ENCODE measurements at regions not wholly inside any gene's neighbourhood (a gene's known extent, or its start where the extent isn't known, plus 50 kb on each side); places are given as distances from the start of the nearest gene placed in this dataset.

DNA sequence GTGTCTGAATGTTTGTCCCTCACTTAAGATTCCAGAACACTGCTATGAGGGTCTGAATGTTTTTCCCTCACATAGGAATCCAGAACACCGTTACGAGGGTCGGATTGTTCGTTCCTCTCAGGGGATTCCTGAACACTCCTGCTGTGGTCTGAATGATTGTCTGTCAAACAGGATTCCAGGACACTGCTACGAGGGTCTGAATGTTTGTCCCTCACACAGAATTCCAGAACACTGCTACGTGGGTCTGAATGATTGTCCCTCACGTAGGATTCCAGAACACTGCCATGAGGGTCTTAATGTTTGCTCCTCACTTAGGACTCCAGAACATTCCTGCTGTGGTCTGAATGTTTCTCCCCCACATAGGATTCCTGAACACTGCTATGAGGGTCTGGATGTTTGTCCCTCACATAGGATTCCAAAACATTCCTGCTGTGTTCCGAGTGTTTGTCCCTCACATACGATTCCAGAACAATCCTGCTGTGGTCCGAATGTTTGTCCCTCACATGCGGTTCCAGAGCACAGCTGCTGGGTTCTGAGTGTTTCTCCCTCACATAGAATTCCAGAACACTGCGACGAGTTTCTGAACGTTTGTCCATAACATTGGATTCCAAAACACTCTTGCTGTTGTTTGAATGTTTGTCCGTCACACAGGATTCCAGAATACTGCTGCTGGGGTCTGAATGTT, 199.5 kb downstream of the FOXD4L6 start:
- Histone ChIP-seq H3K9me3 (peaks cover 0 to 89% of the 10 kb centered on the region in 2 donors), H3K27me3 (no peaks in the 10 kb centered on the region), H3K4me1 (no peaks in the 10 kb centered on the region), H3K27ac (no peak overlapping the region), H3K4me3 (no peak overlapping the region), H3K36me3 (no peaks in the 10 kb centered on the region)
- DNase-seq (no peak), ATAC-seq (no peak)
- TF ChIP-seq CTCF (IDR thresholded peaks at IDR 0.05), result no peak
- intact Hi-C loops (cut with DNase I), result no loop called here

DNA sequence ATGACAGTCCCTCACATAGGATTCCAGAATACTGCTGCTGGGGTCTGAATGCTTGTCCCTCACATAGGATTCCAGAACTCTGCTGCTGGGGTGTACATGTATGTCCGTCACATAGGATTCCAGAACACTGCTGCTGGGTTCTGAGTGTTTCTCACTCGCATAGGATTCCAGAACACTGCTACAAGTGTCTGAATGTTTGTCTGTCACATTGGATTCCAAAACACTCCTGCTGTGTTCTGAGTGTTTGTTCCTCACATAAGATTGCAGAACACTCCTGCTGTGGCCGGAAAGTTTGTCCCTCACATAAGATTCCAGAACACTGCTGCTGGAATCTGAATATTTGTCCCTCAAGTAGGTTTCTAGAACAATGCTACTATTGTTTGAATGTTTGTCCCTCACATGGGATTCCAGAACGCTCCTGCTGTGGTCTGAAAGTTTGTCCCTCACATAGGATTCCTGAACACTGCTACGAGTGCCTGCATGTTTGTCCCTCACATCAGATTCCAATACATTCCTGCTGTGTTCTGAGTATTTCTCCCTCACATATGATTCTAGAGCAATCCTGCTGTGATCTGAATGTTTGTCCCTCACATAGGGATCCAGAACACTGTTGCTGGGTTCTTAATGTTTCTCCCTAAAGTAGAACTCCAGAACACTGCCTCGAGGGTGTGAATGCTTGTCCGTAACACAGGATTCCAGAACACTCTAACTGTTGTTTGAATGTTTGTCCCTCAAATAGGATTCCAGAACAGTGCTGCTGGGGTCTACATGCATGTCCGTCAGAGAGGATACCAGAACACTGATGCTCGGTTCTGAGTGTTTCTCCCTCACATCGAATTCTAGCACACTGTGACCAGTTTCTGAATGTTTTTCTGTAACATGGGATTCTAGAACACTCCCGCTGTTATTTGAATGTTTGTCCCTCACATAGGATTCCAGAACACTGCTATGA, 200.4 kb downstream of the FOXD4L6 start:
- Histone ChIP-seq H3K9me3 (peaks cover 0 to 89% of the 10 kb centered on the region in 2 donors), H3K4me1 (no peaks in the 10 kb centered on the region), H3K36me3 (no peaks in the 10 kb centered on the region), H3K27me3 (no peaks in the 10 kb centered on the region), H3K4me3 (no peak overlapping the region), H3K27ac (no peak overlapping the region)
- TF ChIP-seq CTCF (IDR thresholded peaks at IDR 0.05), result no peak
- intact Hi-C loops (cut with DNase I), result no loop called here
- DNase-seq (no peak), ATAC-seq (no peak)

- TF ChIP-seq CTCF (IDR thresholded peaks at IDR 0.05), result no peak
- H3K36me3 ChIP-seq, result no peaks in the 10 kb centered on the region
- no peak overlapping the region for H3K4me3 ChIP-seq
- no peak overlapping the region for H3K27ac ChIP-seq
- ATAC-seq, result no peak
- peaks cover 0 to 95% of the 10 kb centered on the region in 2 donors for H3K9me3 ChIP-seq
- H3K4me1 ChIP-seq, result no peaks in the 10 kb centered on the region
- H3K27me3 ChIP-seq, result no peaks in the 10 kb centered on the region
- intact Hi-C loops (cut with DNase I), result no loop called here
- no peak for DNase-seq
Observed at GRCh38 chr9:40927260-40927631, 201.2 kb downstream of the FOXD4L6 start.

GRCh38 chr9:40926404-40927259, 201.8 kb downstream of the FOXD4L6 start:
- DNase-seq, result no peak
- intact Hi-C loops (cut with DNase I), result no loop called here
- Histone ChIP-seq H3K4me1 (no peaks in the 10 kb centered on the region), H3K4me3 (no peak overlapping the region), H3K27ac (no peak overlapping the region), H3K36me3 (no peaks in the 10 kb centered on the region), H3K27me3 (no peaks in the 10 kb centered on the region), H3K9me3 (peaks cover 0 to 96% of the 10 kb centered on the region in 2 donors)
- TF ChIP-seq CTCF (IDR thresholded peaks at IDR 0.05), result no peak
- no peak for ATAC-seq

Measured in left lung (tissue), 4 donors.